Progenitor cell of endocrine pancreas (in vitro differentiated cells): ENCODE measurements at regions not wholly inside any gene's neighbourhood (a gene's known extent, or its start where the extent isn't known, plus 50 kb on each side); places are given as distances from the start of the nearest gene placed in this dataset.
A peak's percentile ranks its signal among the peaks of the same experiment; 100 is the strongest.

ENCODE experiments used
- DNase-seq: peaks from one replicate; pipeline ENCODE4 v3.0.0; 2021; ENCODE audit warnings: low spot score; ENCODE audit not compliant: unreplicated experiment
- H3K27ac Mint-ChIP-seq: 2 replicates; pipeline ENCODE4 v1.8.0; 2021; ENCODE audit warnings: mild to moderate bottlenecking, moderate library complexity, mixed read lengths
- H3K27me3 Mint-ChIP-seq: 2 replicates; pipeline ENCODE4 v1.8.0; 2021; ENCODE audit warnings: mixed read lengths
- H3K36me3 Mint-ChIP-seq: 2 replicates; pipeline ENCODE4 v1.8.0; 2022; ENCODE audit warnings: mixed read lengths; ENCODE audit not compliant: insufficient read depth
- H3K4me1 Mint-ChIP-seq: 2 replicates; pipeline ENCODE4 v1.8.0; 2021; ENCODE audit warnings: low read depth, mixed read lengths
- H3K4me3 Mint-ChIP-seq: 2 replicates; pipeline ENCODE4 v1.8.0; 2021; ENCODE audit warnings: low read depth, mild to moderate bottlenecking, moderate library complexity, mixed read lengths
- H3K9me3 Mint-ChIP-seq: 2 replicates; pipeline ENCODE4 v1.8.0; 2021; ENCODE audit warnings: low read depth, mixed read lengths
- CTCF ChIP-seq: fragments of 200-600 bp; sonication (generic); IDR thresholded peaks from one replicate; pipeline ENCODE4 v1.5.0; 2021; ENCODE audit warnings: antibody characterized with exemption, mild to moderate bottlenecking; ENCODE audit not compliant: unreplicated experiment

GRCh38 chr6:40165036-40165709 is 230.9 kb upstream of the MOCS1 start:
- DNase-seq: no peak
- TF ChIP-seq CTCF: no peak
- peaks cover 7% of the 10 kb centered on the region for H3K4me1 Mint-ChIP-seq
- H3K27ac Mint-ChIP-seq: peak overlapping the region; percentile 27
- H3K4me3 Mint-ChIP-seq: no peak overlapping the region
- no peaks in the 10 kb centered on the region for H3K36me3 Mint-ChIP-seq
- H3K9me3 Mint-ChIP-seq: no peaks in the 10 kb centered on the region
- peaks cover 29% of the 10 kb centered on the region for H3K27me3 Mint-ChIP-seq

- no peak for DNase-seq
- Mint-ChIP-seq H3K9me3 (no peaks in the 10 kb centered on the region), H3K4me1 (peaks cover 9% of the 10 kb centered on the region), H3K4me3 (no peak overlapping the region), H3K27ac (no peak overlapping the region), H3K36me3 (no peaks in the 10 kb centered on the region), H3K27me3 (peaks cover 23% of the 10 kb centered on the region)
- no peak for TF ChIP-seq CTCF
These were observed 230.1 kb upstream of the MOCS1 start for GRCh38 chr6:40164345-40164755.

GRCh38 chr6:40163924-40164323 is 229.7 kb upstream of the MOCS1 start:
- no peak for DNase-seq
- Mint-ChIP-seq H3K27ac (no peak overlapping the region), H3K9me3 (no peaks in the 10 kb centered on the region), H3K4me1 (peaks cover 9% of the 10 kb centered on the region), H3K36me3 (no peaks in the 10 kb centered on the region), H3K4me3 (no peak overlapping the region), H3K27me3 (peaks cover 20% of the 10 kb centered on the region)
- TF ChIP-seq CTCF: no peak

- no peak for TF ChIP-seq CTCF
- Mint-ChIP-seq H3K4me3 (no peak overlapping the region), H3K9me3 (no peaks in the 10 kb centered on the region), H3K36me3 (no peaks in the 10 kb centered on the region), H3K27me3 (peaks cover 7% of the 10 kb centered on the region), H3K4me1 (peaks cover 9% of the 10 kb centered on the region), H3K27ac (no peak overlapping the region)
- no peak for DNase-seq
These were observed 227.8 kb upstream of the MOCS1 start for GRCh38 chr6:40162074-40162473.

- no peaks in the 10 kb centered on the region for H3K36me3 Mint-ChIP-seq
- H3K9me3 Mint-ChIP-seq: no peaks in the 10 kb centered on the region
- DNase-seq: no peak
- no peak overlapping the region for H3K4me3 Mint-ChIP-seq
- no peak overlapping the region for H3K27ac Mint-ChIP-seq
- no peak for TF ChIP-seq CTCF
- H3K27me3 Mint-ChIP-seq: peaks cover 8% of the 10 kb centered on the region
- H3K4me1 Mint-ChIP-seq: peaks cover 9% of the 10 kb centered on the region
These were observed 226.6 kb upstream of the MOCS1 start for GRCh38 chr6:40160826-40161225.
